ENCODE measurements at regions not wholly inside any gene's neighbourhood (a gene's known extent, or its start where the extent isn't known, plus 50 kb on each side); places are given as distances from the start of the nearest gene placed in this dataset.
A peak's percentile ranks its signal among the peaks of the same experiment; 100 is the strongest.

DNA sequence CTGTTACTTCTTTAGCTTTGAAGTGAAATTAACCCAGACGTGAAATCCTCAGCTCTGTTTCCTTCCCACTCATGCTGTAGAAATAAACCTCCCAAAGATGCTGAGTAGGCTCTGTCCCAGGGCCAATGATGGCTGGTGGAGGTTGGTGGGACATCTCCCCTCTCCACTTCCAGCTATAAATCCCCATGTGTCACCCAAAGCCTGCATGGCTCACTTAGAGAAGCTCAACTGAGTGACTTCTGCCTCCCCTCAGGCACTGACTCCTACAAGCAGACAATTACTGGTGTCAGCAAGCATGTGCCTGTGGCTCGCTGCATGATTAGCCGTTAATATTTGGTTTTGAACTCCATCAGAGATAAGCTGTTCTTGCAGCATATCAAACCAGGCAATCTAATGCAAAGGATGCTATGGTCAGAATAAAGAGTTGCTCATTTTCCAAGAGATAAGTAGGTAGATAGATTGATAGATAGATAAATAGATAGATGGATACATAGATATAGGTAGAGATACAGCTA is 569.5 kb upstream of the WWC1 start:
- Histone ChIP-seq H4K20me1 (ENCODE audit: insufficient read depth) (no peaks in the 10 kb centered on the region), H3K27me3 (ENCODE audit: insufficient read depth, low read depth, low read length) (no peaks in the 10 kb centered on the region), H3K9me2 (ENCODE audit: insufficient read depth, low read length) (no peaks in the 10 kb centered on the region), H3K4me2 (ENCODE audit: low read length) (no peak overlapping the region), H3K9me3 (ENCODE audit: low read length) (no peaks in the 10 kb centered on the region), H3F3A (ENCODE audit: insufficient read depth, low read length, poor library complexity, severe bottlenecking) (no peaks in the 10 kb centered on the region), H3K9ac (ENCODE audit: low read length) (no peak overlapping the region), H3K36me3 (ENCODE audit: insufficient read depth, low read length) (no peaks in the 10 kb centered on the region), H3K79me2 (replicated peaks; ENCODE audit: insufficient read depth, low read length) (no peaks in the 10 kb centered on the region), H2AFZ (ENCODE audit: low read depth, low read length) (no peak overlapping the region), H3K4me3 (ENCODE audit: low read length) (no peak overlapping the region), H3K27ac (ENCODE audit: low read length) (no peak overlapping the region)
- TF ChIP-seq CTCF (IDR thresholded peaks at IDR 0.05; ENCODE audit: poor library complexity, severe bottlenecking), result no peak
- TF ChIP-seq POLR2AphosphoS5 (IDR thresholded peaks at IDR 0.05), result peak; percentile 36

- H3K9me3 ChIP-seq (ENCODE audit: low read length), result no peaks in the 10 kb centered on the region
- H4K20me1 ChIP-seq (ENCODE audit: insufficient read depth), result no peaks in the 10 kb centered on the region
- H3K9ac ChIP-seq (ENCODE audit: low read length), result no peak overlapping the region
- TF ChIP-seq RAD21 (conservative IDR thresholded peaks at IDR 0.05), result peak; percentile 80
- TF ChIP-seq EP300 (conservative IDR thresholded peaks at IDR 0.05; ENCODE audit: poor library complexity, severe bottlenecking), result no peak
- TF ChIP-seq SMC3 (conservative IDR thresholded peaks at IDR 0.05; ENCODE audit: poor library complexity), result peak; percentile 84
- peak; percentile 83 for TF ChIP-seq CTCF (IDR thresholded peaks at IDR 0.05; ENCODE audit: poor library complexity, severe bottlenecking)
- TF ChIP-seq EZH2 (IDR thresholded peaks at IDR 0.05; ENCODE audit: borderline replicate concordance, insufficient read depth, low read length, poor library complexity, severe bottlenecking), result no peak
- H3F3A ChIP-seq (ENCODE audit: insufficient read depth, low read length, poor library complexity, severe bottlenecking), result no peaks in the 10 kb centered on the region
- no peak overlapping the region for H3K4me2 ChIP-seq (ENCODE audit: low read length)
- no peaks in the 10 kb centered on the region for H3K9me2 ChIP-seq (ENCODE audit: insufficient read depth, low read length)
- no peak overlapping the region for H3K27ac ChIP-seq (ENCODE audit: low read length)
- H3K27me3 ChIP-seq (ENCODE audit: insufficient read depth, low read depth, low read length), result no peaks in the 10 kb centered on the region
- H3K36me3 ChIP-seq (ENCODE audit: insufficient read depth, low read length), result no peaks in the 10 kb centered on the region
- H3K79me2 ChIP-seq (replicated peaks; ENCODE audit: insufficient read depth, low read length), result no peaks in the 10 kb centered on the region
- no peak overlapping the region for H2AFZ ChIP-seq (ENCODE audit: low read depth, low read length)
- H3K4me3 ChIP-seq (ENCODE audit: low read length), result no peak overlapping the region
Observed at GRCh38 chr5:167723254-167723871, 568.1 kb upstream of the WWC1 start.

GRCh38 chr5:167725264-167725663 is 566.2 kb upstream of the WWC1 start:
- Histone ChIP-seq H3K36me3 (ENCODE audit: insufficient read depth, low read length) (no peaks in the 10 kb centered on the region), H3K27ac (ENCODE audit: low read length) (no peak overlapping the region), H3K9ac (ENCODE audit: low read length) (no peak overlapping the region), H3F3A (ENCODE audit: insufficient read depth, low read length, poor library complexity, severe bottlenecking) (no peaks in the 10 kb centered on the region), H3K9me2 (ENCODE audit: insufficient read depth, low read length) (no peaks in the 10 kb centered on the region), H3K79me2 (replicated peaks; ENCODE audit: insufficient read depth, low read length) (no peaks in the 10 kb centered on the region), H3K4me3 (ENCODE audit: low read length) (no peak overlapping the region), H3K27me3 (ENCODE audit: insufficient read depth, low read depth, low read length) (no peaks in the 10 kb centered on the region), H4K20me1 (ENCODE audit: insufficient read depth) (no peaks in the 10 kb centered on the region), H3K9me3 (ENCODE audit: low read length) (no peaks in the 10 kb centered on the region), H3K4me2 (ENCODE audit: low read length) (no peak overlapping the region), H2AFZ (ENCODE audit: low read depth, low read length) (no peak overlapping the region)
- TF ChIP-seq POLR2AphosphoS5 (IDR thresholded peaks at IDR 0.05), result no peak
- no peak for TF ChIP-seq EZH2 (IDR thresholded peaks at IDR 0.05; ENCODE audit: borderline replicate concordance, insufficient read depth, low read length, poor library complexity, severe bottlenecking)
- no peak for TF ChIP-seq REST (IDR thresholded peaks at IDR 0.05; ENCODE audit: borderline replicate concordance)
- TF ChIP-seq SMC3 (conservative IDR thresholded peaks at IDR 0.05; ENCODE audit: poor library complexity), result no peak
- TF ChIP-seq TAF1 (IDR thresholded peaks at IDR 0.05; ENCODE audit: low read depth), result no peak
- TF ChIP-seq CTCF (IDR thresholded peaks at IDR 0.05; ENCODE audit: poor library complexity, severe bottlenecking), result no peak
- no peak for TF ChIP-seq RAD21 (conservative IDR thresholded peaks at IDR 0.05)
- TF ChIP-seq EP300 (conservative IDR thresholded peaks at IDR 0.05; ENCODE audit: poor library complexity, severe bottlenecking), result no peak
- no peak for TF ChIP-seq MXI1 (conservative IDR thresholded peaks at IDR 0.05; ENCODE audit: poor library complexity, severe bottlenecking)
